Smooth muscle cell of the brain vasculature (primary cell): ENCODE measurements at regions not wholly inside any gene's neighbourhood (a gene's known extent, or its start where the extent isn't known, plus 50 kb on each side); places are given as distances from the start of the nearest gene placed in this dataset.
"Not testable (repeated sequence)": the region's sequence is repeated elsewhere in the genome, so short reads cannot be mapped to it uniquely, and the experiment has no call there.

Experiments
- DNase-seq: peaks from one replicate; pipeline ENCODE4 v3.0.0-alpha.2; 2012; ENCODE audit warnings: low read depth, low spot score

DNA sequence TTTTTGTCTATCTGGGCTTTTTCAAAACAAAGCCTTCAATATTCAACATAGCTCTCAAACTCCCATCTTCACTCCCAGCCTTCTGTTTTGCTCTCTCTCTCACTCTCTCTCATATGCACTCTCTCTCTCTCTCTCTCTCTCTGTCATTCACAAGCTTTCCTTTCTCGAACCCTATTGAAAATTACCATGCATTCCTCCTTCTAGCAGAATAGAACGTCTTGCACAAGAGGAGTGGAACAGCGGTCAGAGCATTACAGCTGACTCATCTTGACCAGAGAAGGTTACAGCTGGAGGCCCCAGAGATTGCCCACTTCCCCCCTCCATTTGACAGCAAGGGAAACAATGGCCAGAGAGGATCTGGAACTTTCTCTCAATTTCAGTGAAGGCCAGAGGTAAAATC, 51.0 kb upstream of the LIFR start:
- no peak for DNase-seq

DNA sequence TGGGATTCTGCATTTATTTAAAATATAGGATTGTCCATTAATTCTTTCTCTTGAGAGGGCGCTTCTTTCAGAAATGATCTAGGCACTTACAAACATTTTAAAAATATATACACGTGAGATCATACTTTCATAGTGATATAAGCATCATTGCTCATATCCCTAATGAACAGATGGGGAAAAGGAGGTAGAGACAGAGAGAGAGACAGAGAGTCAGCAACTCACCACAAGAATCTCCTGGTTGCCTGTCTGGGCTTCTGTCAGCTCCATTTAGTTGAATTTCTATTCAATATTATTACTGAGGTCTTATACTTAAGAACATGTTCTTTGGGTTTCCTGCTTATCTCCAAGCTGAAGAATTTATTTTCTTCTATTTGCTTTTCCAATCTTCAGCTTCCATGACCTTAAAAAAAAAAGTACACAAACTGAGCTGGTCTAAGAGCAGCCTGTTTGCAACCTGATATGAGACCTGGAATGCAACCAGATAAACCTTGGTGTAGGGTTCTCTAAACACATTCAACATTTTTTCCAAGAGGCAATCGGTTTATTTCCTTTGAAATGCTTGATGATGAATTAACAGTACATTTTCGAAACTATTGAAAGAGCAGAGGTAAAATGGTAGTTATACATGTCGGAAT, 51.6 kb upstream of the LIFR start:
- DNase-seq = no peak

DNA sequence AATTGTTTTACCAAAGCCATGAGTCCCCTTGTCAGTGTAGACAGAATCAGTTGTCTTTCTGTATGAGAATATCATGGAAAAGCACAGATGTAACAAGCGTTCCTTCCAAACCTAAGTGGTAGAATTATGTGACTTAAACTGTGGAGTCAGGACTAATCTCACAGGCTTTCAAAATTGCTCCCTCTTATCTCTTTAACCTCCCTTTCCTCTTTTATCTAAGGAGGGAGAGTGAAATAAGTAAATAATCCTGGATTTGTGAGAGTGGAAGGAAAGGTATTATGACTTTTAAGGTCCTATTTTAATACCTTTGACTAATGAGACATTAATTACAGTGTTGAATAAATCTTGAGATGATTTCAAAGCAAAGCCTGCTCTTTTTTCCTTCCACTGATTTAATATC, 52.4 kb upstream of the LIFR start:
- DNase-seq = no peak

DNA sequence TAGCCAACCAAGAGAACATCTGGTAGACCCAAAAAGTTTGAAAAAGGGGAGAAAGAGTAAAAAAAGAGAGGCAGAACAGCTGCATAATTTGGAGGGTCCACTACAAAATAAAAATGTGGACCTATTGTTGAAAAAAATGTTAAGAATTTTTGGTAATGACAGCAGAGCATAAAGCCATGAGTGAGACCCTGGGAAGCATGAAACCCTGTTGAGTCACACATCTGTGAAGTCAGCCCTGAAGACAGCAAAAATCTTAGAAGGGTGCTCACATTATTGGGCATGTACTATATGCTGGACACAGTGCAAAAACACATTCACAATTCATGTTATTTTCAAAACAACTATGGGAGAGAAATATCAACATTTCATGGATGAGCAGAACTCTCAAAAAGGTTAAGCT, 56.4 kb upstream of the LIFR start:
- DNase-seq = no peak

DNA sequence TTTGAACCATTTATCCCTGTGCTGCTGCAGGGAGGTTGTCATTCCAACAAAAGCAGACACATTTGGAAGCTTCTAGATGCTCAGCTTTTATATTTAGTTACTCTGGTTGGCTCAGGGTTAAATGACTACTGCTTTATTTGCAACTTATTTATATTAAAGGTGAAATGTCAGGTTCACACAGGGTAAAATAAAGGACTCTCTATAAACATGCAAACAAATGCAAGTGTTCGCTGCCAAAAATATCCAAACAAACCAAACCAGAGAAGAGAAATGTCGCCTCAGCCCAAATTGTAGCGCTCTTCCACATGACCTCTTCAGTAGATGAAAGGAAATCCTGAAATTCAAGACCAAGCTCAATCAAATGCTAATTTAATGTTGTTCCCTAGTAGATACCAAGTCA, 57.0 kb upstream of the LIFR start:
- no peak for DNase-seq

DNA sequence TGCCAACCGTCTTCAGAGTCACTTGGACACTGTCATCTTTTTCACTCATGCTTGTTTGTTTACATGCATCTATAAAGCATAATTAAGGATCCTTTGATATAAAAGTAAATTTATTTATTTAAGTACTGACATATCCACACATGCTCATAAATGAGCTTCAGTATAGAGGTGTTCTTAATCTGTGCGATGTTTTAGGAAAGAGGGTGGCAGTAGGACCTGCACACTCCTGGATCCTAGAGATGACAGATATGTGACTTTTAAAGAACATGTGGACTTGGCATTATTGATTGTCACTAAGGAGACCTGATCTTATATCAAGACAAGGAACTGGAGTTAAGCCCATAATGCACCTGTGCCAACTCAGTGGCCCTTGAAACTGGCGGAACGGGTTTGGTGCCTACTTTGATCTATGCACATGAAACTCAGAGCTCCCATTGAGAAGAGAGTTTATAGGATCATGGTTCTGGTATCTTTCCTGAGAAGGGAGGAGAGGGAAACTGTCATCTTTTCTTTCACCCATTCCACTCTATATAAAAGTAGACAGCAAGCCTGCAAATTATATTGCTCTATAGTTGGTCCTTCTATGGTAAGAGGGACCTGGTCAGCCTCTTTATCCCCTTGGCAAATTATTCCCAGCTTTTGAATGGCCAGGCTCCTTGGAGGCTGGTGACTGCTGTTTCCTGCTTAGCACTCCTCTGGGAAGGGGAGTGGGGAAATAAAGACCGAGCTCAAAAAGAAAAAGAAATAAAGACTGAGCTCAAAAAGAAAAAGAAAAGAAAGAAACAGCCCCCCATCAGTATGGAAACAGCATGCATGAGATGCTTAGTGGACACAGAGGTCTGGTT, 57.8 kb upstream of the LIFR start:
- DNase-seq = no peak

DNA sequence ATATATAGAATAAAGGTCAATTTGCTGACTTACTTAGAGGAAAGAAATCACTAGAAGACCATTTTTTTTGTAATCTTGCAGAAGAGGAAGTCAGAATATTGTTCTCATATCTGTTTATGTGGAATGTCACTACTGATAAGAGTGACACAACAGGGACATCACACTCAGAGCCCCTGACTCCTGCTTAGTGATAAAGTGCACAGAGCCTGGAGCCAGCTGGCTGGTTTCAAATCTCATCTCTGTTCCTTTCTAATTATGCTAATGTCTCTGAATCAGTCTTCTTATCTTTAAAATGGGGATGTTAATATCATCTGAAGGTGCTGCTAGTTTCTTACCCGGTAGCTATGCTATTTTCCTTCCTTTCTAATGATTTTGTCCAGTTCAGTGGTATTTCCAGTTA, 58.6 kb upstream of the LIFR start:
- no peak for DNase-seq

DNA sequence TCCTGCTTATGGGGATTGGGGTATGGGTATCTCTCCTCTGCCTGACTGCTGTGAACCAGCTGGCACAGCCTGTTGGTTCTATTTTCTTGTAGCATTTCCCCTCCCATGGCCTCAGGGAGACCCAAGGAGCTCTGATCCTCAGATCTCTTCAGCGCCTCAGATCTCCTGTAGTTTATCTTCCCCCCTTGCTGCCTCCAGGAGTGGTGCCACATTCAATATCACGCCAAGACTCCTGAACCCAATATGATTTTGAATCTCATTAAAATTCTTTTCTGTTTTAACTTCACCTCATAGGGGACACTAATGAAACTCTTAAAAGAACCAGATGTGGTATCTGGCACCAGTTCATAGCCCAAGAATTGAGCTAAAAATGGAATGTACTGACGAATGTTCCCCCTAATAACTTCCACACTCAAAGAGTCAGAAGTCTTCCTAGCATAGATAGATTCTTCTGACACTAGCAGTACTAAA, 59.6 kb upstream of the LIFR start:
- DNase-seq = no peak

DNA sequence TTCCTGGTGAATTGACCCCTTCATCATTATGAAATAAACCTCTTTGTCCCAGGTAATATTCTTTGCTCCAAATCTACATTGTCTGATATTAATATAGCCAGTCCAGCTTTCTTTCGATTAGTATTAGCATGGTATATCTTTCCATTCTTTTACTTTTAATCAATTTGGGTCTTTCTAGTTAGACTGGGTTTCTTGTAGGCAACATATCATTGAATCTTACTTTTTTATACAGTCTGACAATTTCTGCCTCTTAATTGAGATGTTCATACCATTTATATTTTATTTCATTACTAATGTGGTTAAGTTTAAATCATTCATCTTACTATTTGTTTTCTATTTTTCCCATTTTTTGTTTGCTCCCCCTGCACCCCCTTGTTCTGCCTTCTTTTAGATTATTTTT, 61.7 kb upstream of the LIFR start:
- no peak for DNase-seq

DNA sequence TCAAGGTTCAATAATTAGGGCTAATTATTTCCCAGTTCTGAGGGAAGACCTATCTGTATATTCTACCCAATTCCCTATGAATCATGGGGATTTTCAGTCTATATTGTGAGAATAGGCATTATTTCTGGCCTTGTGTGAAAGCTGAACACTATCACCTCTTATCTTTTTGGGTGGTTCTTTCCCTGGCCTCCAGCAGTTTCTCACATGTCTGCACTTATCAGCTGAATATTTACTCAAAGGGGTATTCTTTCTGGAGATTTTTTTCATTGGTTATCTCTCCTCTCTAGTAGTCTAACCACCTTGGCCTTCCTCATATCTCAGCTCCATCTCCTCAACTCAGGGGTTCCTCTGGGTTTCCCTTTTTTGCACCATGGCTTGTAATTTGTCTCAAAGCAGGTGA, 64.9 kb upstream of the LIFR start:
- DNase-seq = no peak

DNA sequence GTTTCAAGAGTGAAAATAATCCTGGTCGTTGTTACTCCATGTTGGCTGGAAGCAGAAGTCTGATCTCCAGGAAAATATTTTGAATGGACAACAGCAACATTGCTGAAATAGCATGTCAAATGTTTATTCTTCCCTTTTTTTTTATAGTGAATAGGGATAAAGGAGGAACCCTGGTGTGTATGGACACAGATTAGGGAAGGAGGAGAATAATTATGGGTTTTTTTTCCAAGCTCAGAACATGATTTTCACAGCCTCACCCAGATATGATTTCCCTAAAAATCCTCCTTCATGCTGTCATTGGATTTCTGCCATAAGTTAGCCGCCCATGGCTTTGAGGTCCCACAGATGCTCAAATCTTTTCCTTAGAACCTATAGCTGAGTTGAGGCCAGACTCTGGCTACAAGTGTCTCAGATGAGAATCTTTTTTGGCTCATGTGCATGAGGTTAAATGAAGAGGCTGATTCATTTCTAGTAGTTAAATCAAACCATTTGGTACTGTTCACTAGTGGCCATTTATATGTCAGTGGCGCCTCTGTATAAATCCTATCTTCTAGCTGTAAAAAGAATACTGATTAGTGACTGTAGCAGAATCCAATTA, 65.5 kb upstream of the LIFR start:
- no peak for DNase-seq

DNA sequence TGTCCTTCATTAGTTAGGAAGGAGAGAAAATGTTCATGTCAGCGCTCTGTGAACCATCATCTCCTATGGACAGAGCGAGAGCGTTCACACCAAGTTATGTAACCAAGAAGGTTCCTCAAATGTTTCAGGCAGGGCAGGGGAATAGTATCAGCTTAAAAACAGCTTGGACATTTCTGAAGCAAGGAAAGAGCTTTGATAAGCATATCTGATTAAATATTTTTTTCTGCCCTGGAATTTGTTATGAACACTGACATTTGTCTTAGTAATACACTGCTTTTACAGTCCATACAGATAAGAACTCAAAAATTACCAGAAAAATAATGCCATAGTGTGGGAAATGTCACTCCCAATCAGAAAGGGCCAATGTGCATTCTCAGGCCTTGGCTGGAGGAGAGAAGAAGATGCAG, 66.3 kb upstream of the LIFR start:
- no peak for DNase-seq

DNA sequence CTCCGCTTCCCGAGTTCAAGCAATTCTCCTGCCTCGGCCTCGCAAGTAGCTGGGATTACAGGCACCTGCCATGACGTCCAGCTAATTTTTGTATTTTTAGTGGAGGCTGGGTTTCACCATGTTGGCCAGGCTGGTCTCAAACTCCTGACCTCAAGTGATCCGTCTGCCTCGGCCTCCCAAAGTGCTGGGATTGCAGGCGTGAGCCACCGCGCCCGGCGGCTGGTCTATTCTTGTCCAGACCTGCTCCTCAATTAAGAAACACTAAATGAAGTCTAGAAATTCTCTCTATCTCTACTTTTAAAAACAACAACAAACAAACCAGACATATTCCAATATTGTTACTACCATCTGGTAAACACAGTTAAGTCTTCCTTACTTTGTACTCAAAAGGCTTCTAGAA, 68.1 kb upstream of the LIFR start:
- DNase-seq = not testable (repeated sequence)

DNA sequence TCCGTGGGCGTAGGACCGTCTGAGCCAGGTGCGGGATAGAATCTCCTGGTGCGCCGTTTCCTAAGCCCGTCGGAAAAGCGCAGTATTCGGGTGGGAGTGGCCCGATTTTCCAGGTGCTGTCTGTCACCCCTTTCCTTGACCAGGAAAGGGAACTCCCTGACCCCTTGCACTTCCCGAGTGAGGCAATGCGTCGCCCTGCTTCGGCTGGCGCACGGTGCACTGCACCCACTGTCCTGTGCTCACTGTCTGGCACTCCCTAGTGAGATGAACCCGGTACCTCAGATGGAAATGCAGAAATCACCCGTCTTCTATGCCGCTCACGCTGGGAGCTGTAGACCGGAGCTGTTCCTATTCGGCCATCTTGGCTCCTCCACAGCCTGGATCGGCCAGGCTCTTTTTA, 74.9 kb upstream of the LIFR start:
- DNase-seq = not testable (repeated sequence)

DNA sequence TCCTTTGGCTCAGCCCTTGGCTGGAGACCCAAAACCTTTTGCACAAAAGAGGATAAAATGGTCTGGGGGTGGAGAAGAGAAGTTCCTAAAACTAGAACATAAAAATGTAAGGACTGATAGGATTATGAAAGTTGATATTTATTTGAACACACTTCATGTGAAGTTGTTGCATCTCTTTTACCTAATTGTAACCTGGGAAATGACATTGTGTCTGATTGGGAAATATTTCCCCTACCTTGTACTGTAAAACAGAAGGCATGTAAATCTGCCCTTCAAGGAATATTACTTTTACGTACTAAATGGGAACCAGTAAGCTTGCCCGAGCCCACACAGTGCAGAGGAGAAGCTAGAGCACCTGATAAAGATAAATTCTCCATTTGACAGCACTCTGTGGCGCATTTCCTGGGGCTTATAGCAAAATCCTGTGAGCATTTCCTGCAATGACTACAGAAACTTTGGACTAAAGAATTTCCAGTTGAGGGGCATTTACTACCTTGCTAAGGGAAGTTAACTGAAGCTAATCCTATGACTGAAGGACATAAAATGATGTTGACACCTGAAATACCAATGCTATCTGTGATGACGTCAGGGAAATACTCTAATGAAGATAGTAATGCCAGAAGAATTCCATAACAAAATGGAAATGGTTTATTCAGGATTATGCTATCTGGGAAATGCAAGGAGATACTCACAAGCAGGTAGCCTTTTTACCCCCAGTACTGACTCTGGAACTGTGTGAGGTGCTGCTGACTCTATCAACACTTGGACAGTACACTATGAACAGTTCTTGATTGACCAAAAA, 78.3 kb upstream of the LIFR start:
- no peak for DNase-seq

DNA sequence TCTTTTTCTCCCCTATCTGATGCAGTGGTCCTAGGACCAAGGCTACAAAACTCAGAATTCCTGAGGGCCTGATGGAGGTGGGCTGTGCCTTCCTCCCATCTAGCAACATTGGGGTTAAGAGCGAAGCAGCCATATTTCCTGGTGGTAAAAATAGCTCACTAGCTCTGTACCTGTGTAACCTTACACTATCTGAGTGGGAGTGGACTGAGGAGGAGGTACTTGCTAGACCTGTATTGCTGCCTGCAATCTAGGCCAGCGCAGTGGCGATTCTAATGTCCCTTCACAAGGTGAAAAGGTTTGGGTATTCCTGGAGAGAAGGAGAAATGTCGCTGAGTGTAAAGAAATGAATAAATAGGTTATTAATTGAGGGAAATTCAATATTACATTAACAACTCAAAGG, 80.2 kb upstream of the LIFR start:
- no peak for DNase-seq

DNA sequence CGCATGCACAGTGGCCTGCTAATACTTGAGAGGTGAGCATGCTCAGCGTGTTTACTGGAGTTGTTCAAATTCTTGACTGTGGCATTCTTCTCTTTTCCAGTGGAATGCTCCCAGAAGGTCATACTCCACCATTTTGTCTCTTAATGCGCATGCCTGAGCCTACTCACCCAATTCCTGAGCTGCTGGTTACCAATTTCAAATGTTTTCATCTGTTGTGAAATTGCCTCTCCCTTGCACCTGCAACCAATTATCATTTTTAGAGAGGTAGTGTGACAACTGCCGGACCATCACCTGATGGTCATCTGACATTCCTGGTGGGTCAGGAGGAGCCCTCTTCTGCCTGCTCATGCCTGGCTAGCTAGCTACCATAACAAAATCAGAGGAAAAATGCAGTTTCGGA, 82.2 kb upstream of the LIFR start:
- no peak for DNase-seq

DNA sequence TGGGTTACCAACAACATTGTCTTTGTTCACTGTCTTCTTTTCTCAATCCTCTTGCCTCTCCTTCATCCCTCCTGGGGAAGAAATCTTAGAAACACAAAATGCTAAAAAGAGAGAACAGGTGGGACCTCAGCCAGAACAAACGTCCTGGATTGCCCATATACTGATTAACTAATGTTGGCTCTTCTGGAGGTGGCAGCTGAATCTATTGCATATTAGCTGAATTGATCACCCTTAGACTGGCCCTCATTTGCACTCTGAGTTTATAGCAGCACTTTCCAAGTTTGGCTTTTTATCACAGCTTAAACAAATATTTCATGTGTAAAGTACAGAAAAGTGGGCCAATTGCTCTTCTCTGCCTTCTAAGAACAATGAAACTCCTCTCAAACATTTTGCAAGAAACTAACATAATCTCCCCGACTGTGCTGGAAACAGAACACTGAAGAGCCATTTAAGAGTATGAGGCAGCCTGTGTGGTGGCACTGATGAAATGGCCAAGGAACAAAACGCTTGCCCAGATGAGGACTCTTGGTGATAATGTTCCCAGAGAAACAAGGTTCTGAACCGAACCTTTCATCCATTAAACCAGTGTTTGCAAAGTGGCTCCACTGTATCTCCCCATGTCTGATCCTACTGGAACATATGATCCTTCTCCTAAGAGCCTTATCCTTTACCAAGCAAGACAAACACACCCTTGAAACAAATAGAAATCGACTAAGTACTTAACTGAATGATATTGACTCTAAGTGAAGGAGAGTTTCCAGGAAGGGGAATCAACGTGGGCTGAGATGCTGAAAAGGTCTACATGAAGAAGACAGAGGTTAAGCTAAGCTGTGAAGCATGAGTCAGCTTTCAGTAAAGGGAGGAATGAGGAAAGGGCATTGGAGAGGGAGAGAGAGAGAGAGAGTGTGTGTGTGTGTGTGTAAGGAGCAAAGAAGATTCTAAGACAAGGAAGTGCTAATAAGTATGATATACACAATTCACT, 83.2 kb upstream of the LIFR start:
- no peak for DNase-seq

DNA sequence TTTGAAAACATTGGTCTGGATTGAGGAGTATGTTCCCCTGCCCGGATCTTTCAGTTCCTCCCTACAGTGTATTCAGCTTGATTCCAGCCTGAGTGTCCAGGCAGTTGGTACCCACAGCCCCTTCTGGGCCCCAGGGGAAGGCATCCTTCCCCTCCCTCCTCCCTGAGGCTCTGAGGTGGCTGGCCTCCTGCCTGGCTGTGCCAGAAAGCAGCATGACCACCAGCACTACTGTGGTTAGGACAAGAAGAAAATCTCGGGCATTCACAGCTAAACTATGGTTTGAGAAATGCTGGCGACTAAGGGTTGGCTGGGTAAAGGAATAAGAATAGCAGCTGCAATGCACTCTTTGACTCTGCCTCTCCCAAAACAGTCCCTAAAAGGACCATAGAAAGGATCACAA, 84.6 kb upstream of the LIFR start:
- DNase-seq = peak; percentile 28

DNA sequence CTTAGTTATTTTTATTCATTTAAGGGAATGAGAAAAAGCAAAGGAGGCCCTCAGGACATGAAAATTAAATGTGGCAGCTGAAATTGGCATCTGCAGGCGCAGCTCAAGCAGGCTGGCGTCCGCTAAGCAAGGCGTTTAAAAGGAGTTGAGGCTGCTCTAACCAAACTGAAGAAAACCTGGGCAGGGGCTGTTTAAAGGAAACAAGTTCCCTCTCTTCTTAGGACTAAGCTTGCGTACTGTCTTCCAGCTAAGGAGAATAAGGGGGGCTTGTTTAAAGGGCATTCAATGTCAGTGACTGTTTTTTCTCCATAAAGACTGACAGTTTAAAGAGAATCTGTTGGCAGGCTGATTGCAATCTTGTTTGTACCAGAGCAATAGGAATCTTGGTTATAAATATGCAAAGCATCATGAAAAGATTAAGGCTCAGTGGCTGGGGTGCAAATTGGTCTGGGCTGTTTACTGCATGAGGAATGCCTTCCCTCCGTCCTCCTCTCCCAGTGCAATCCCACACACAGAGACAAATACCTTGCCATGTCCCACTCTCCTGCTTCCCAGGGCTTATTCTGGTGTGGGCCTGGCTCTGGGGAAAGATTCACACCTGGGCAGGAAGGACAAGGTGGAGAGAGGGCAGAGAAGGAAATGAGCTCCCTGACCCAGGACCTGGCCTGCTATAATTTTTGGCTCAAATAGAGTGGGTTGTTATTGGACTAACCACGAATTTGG, 85.9 kb upstream of the LIFR start:
- DNase-seq = no peak
